ENCODE measurements at regions not wholly inside any gene's neighbourhood (a gene's known extent, or its start where the extent isn't known, plus 50 kb on each side); places are given as distances from the start of the nearest gene placed in this dataset.

GRCh38 chr5:88393716-88394535, 125.3 kb upstream of the TMEM161B start:
- no peak overlapping the region for H3K27ac ChIP-seq (ENCODE audit: low read length)
- H3K4me3 ChIP-seq (ENCODE audit: low read length): no peak overlapping the region
- WGBS (ENCODE audit: insufficient coverage): no CpG with 5 or more reads among the region's 7 CpGs
- H3K9me3 ChIP-seq (replicated peaks; ENCODE audit: control insufficient read depth, low read depth, low read length): no peaks in the 10 kb centered on the region
- H3K4me1 ChIP-seq (ENCODE audit: control insufficient read depth, insufficient read depth, low read length): peaks cover 2% of the 10 kb centered on the region
- H3K27me3 ChIP-seq (ENCODE audit: control insufficient read depth, insufficient read depth, low read length): no peaks in the 10 kb centered on the region
- no peak for DNase-seq
- no peaks in the 10 kb centered on the region for H3K36me3 ChIP-seq (ENCODE audit: control insufficient read depth, insufficient read depth, low read length)

GRCh38 chr5:88393042-88393441, 124.4 kb upstream of the TMEM161B start:
- H3K9me3 ChIP-seq (replicated peaks; ENCODE audit: control insufficient read depth, low read depth, low read length): no peaks in the 10 kb centered on the region
- no peak overlapping the region for H3K4me3 ChIP-seq (ENCODE audit: low read length)
- WGBS (ENCODE audit: insufficient coverage): no CpG with 5 or more reads among the region's 2 CpGs
- no peak for DNase-seq
- H3K4me1 ChIP-seq (ENCODE audit: control insufficient read depth, insufficient read depth, low read length): peaks cover 2% of the 10 kb centered on the region
- no peaks in the 10 kb centered on the region for H3K36me3 ChIP-seq (ENCODE audit: control insufficient read depth, insufficient read depth, low read length)
- H3K27me3 ChIP-seq (ENCODE audit: control insufficient read depth, insufficient read depth, low read length): no peaks in the 10 kb centered on the region
- no peak overlapping the region for H3K27ac ChIP-seq (ENCODE audit: low read length)

DNA sequence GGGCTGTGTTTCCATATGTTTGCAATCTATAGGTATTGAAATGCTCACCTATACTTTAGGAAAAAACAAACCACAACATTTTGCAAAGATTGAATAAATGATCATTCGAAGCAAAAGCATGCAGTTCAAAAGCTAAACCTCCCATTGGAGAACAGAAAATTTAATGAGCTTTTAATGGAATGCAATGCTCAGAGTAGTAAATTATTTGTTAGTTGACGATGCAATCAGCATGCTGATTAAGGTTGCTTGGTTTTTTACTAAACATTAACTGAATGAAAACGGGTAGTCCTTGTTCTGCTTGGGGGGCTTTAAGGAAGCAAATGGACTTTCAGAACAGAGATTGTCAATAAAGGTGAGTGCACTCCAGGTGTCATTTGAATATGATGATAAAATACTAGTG, 123.3 kb upstream of the TMEM161B start:
- Histone ChIP-seq H3K9me3 (replicated peaks; ENCODE audit: control insufficient read depth, low read depth, low read length) (no peaks in the 10 kb centered on the region), H3K27me3 (ENCODE audit: control insufficient read depth, insufficient read depth, low read length) (no peaks in the 10 kb centered on the region), H3K27ac (ENCODE audit: low read length) (no peak overlapping the region), H3K4me3 (ENCODE audit: low read length) (no peak overlapping the region), H3K4me1 (ENCODE audit: control insufficient read depth, insufficient read depth, low read length) (no peaks in the 10 kb centered on the region), H3K36me3 (ENCODE audit: control insufficient read depth, insufficient read depth, low read length) (no peaks in the 10 kb centered on the region)
- DNase-seq: no peak
- no CpG with 5 or more reads among the region's 3 CpGs for WGBS (ENCODE audit: insufficient coverage)

DNA sequence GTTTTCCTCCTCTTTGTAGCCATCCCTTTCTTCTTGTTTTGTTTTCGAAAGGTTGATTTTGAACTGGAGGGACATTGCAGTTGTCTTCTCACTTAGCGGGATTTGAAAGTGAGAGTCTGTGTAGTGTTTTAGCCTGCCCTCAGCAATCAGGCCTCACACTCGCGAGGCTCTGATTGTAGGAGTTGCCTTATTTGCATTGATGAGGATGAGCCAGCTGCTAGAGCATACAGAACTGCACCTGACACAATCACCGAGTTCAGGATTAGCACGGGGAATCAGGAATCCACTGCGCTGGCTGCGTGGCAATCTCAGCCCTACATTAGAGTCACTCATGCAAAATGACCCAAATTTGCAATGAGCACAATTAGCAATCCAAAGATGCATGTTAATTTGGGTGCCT, 122.5 kb upstream of the TMEM161B start:
- 41% methylated on average over 2 of the region's 8 CpGs for WGBS (ENCODE audit: insufficient coverage)
- H3K9me3 ChIP-seq (replicated peaks; ENCODE audit: control insufficient read depth, low read depth, low read length): no peaks in the 10 kb centered on the region
- H3K4me3 ChIP-seq (ENCODE audit: low read length): no peak overlapping the region
- DNase-seq: no peak
- H3K27me3 ChIP-seq (ENCODE audit: control insufficient read depth, insufficient read depth, low read length): no peaks in the 10 kb centered on the region
- no peaks in the 10 kb centered on the region for H3K4me1 ChIP-seq (ENCODE audit: control insufficient read depth, insufficient read depth, low read length)
- H3K27ac ChIP-seq (ENCODE audit: low read length): no peak overlapping the region
- no peaks in the 10 kb centered on the region for H3K36me3 ChIP-seq (ENCODE audit: control insufficient read depth, insufficient read depth, low read length)

DNA sequence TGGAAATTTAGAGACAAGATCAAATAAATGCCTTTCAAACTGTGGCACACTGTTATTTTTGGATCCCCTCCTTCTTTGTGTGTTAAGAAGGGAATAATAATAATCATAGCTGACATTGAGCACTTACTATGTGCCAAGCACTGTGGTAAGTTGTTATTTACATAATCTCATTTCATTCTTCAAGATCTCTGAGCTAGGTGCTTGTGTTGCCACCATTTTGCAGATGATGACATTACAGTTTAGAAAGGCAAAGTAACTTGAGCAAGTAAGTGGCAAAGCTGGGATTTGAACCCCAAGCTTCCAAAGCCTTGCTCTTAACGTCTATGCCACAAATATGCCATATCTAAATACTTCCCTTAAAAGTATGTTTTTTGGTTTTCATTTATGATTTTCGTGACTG, 121.8 kb upstream of the TMEM161B start:
- no CpG with 5 or more reads among the region's 2 CpGs for WGBS (ENCODE audit: insufficient coverage)
- no peaks in the 10 kb centered on the region for H3K4me1 ChIP-seq (ENCODE audit: control insufficient read depth, insufficient read depth, low read length)
- no peaks in the 10 kb centered on the region for H3K36me3 ChIP-seq (ENCODE audit: control insufficient read depth, insufficient read depth, low read length)
- H3K27ac ChIP-seq (ENCODE audit: low read length): no peak overlapping the region
- DNase-seq: no peak
- H3K4me3 ChIP-seq (ENCODE audit: low read length): no peak overlapping the region
- H3K27me3 ChIP-seq (ENCODE audit: control insufficient read depth, insufficient read depth, low read length): no peaks in the 10 kb centered on the region
- H3K9me3 ChIP-seq (replicated peaks; ENCODE audit: control insufficient read depth, low read depth, low read length): no peaks in the 10 kb centered on the region

DNA sequence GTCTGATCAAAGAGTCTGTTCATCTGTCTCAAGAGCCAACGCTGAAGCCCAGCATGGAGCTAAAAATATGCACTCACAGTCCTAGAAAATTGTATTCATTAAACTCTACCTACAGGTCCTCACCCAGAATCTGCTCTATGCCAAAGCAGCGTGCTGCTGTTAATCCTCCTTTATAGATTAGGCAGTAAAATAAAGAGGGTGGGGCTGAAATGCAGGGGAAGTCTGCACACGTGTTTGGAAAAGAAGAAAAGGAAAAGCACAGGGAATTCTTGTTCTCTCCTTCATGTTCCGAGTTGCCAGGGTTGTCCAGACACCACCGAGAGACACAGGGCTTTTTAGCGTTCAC, 121.4 kb upstream of the TMEM161B start:
- Histone ChIP-seq H3K4me1 (ENCODE audit: control insufficient read depth, insufficient read depth, low read length) (no peaks in the 10 kb centered on the region), H3K4me3 (ENCODE audit: low read length) (no peak overlapping the region), H3K27me3 (ENCODE audit: control insufficient read depth, insufficient read depth, low read length) (no peaks in the 10 kb centered on the region), H3K36me3 (ENCODE audit: control insufficient read depth, insufficient read depth, low read length) (no peaks in the 10 kb centered on the region), H3K9me3 (replicated peaks; ENCODE audit: control insufficient read depth, low read depth, low read length) (no peaks in the 10 kb centered on the region), H3K27ac (ENCODE audit: low read length) (no peak overlapping the region)
- WGBS (ENCODE audit: insufficient coverage): 61% methylated on average over 4 of the region's 6 CpGs
- no peak for DNase-seq

GRCh38 chr5:88389338-88390095, 120.9 kb upstream of the TMEM161B start:
- Histone ChIP-seq H3K4me3 (ENCODE audit: low read length) (no peak overlapping the region), H3K4me1 (ENCODE audit: control insufficient read depth, insufficient read depth, low read length) (no peaks in the 10 kb centered on the region), H3K27me3 (ENCODE audit: control insufficient read depth, insufficient read depth, low read length) (no peaks in the 10 kb centered on the region), H3K27ac (ENCODE audit: low read length) (no peak overlapping the region), H3K9me3 (replicated peaks; ENCODE audit: control insufficient read depth, low read depth, low read length) (no peaks in the 10 kb centered on the region), H3K36me3 (ENCODE audit: control insufficient read depth, insufficient read depth, low read length) (no peaks in the 10 kb centered on the region)
- 27% methylated on average over 1 of the region's 4 CpGs for WGBS (ENCODE audit: insufficient coverage)
- DNase-seq: no peak

- no peak for DNase-seq
- Histone ChIP-seq H3K27me3 (ENCODE audit: control insufficient read depth, insufficient read depth, low read length) (no peaks in the 10 kb centered on the region), H3K27ac (ENCODE audit: low read length) (no peak overlapping the region), H3K4me3 (ENCODE audit: low read length) (no peak overlapping the region), H3K36me3 (ENCODE audit: control insufficient read depth, insufficient read depth, low read length) (no peaks in the 10 kb centered on the region), H3K4me1 (ENCODE audit: control insufficient read depth, insufficient read depth, low read length) (no peaks in the 10 kb centered on the region), H3K9me3 (replicated peaks; ENCODE audit: control insufficient read depth, low read depth, low read length) (no peaks in the 10 kb centered on the region)
- WGBS (ENCODE audit: insufficient coverage): 52% methylated on average over 5 of the region's 7 CpGs
Observed at GRCh38 chr5:88388476-88389337, 120.1 kb upstream of the TMEM161B start.

DNA sequence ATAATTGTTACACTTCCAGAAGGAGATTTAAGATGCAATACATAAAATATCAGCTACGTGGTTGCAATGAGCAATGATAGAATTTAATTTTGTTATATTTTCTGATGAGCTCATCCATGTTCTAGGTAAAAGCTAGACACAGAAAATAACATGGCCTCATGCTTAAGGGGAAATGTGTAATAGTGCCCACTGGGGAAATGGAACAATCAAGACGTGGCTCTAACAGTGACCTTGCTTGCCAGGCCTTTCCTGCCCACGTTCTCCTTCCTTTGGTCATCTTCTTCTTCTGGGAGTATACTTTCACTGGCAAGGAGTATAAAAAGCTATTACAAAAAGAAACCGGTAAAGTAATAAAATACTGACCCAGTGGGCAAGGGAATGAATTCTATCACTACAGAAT, 116.2 kb upstream of the TMEM161B start:
- Histone ChIP-seq H3K9me3 (replicated peaks; ENCODE audit: control insufficient read depth, low read depth, low read length) (no peaks in the 10 kb centered on the region), H3K4me3 (ENCODE audit: low read length) (no peak overlapping the region), H3K27ac (ENCODE audit: low read length) (no peak overlapping the region), H3K27me3 (ENCODE audit: control insufficient read depth, insufficient read depth, low read length) (no peaks in the 10 kb centered on the region), H3K36me3 (ENCODE audit: control insufficient read depth, insufficient read depth, low read length) (no peaks in the 10 kb centered on the region), H3K4me1 (ENCODE audit: control insufficient read depth, insufficient read depth, low read length) (no peaks in the 10 kb centered on the region)
- no peak for DNase-seq
- no CpG with 5 or more reads among the region's 4 CpGs for WGBS (ENCODE audit: insufficient coverage)

GRCh38 chr5:88380332-88380731, 111.7 kb upstream of the TMEM161B start:
- Histone ChIP-seq H3K27me3 (ENCODE audit: control insufficient read depth, insufficient read depth, low read length) (no peaks in the 10 kb centered on the region), H3K9me3 (replicated peaks; ENCODE audit: control insufficient read depth, low read depth, low read length) (no peaks in the 10 kb centered on the region), H3K27ac (ENCODE audit: low read length) (no peak overlapping the region), H3K4me1 (ENCODE audit: control insufficient read depth, insufficient read depth, low read length) (no peaks in the 10 kb centered on the region), H3K36me3 (ENCODE audit: control insufficient read depth, insufficient read depth, low read length) (no peaks in the 10 kb centered on the region), H3K4me3 (ENCODE audit: low read length) (no peak overlapping the region)
- no peak for DNase-seq
- 26% methylated on average over 2 of the region's 3 CpGs for WGBS (ENCODE audit: insufficient coverage)

Data from muscle of leg (tissue), 3 donors.